ENCODE measurements at regions not wholly inside any gene's neighbourhood (a gene's known extent, or its start where the extent isn't known, plus 50 kb on each side); places are given as distances from the start of the nearest gene placed in this dataset.
A peak's percentile ranks its signal among the peaks of the same experiment; 100 is the strongest.

DNA sequence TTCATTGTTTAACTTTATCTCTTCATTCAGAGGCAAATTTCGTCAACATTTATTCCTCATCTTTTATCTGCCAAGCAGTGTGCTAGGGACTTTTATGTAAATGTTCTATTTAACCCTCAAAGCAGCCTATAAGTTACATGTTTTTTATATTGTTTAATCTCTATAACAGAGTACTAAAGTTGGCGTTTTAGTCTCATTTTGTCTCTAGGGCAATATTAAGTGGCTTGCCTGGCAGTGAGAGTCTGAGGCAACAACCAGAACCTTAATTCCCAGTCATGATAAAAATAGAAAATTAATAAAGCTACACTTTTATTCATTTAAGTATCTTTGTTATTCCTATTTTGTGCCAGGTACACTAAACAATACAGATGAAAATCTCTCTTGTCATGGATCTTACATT, 994.3 kb upstream of the ADGRL2 start:
- H3K4me1 ChIP-seq (ENCODE audit: control insufficient read depth, insufficient read depth, low read length): no peaks in the 10 kb centered on the region
- H3K9ac ChIP-seq (ENCODE audit: extremely low read depth, low read length, poor library complexity, severe bottlenecking): no peak overlapping the region
- Mint-ChIP-seq H3K36me3 (ENCODE audit: low read depth) (no peaks in the 10 kb centered on the region), H3K4me1 (no peaks in the 10 kb centered on the region), H3K9me3 (no peaks in the 10 kb centered on the region), H3K27ac (no peak overlapping the region), H3K4me3 (no peak overlapping the region), H3K27me3 (ENCODE audit: insufficient read depth) (no peaks in the 10 kb centered on the region)
- H3K4me3 ChIP-seq (ENCODE audit: low read length): no peak overlapping the region
- no peak for DNase-seq
- no peaks in the 10 kb centered on the region for H3K27me3 ChIP-seq (ENCODE audit: control insufficient read depth, insufficient read depth, low read length, poor library complexity, severe bottlenecking)
- TF ChIP-seq CTCF (conservative IDR thresholded peaks at IDR 0.05): no peak
- 89% methylated on average over 2 of the region's 2 CpGs; no CpG with 5 or more reads in 1 of the 2 experiments for WGBS, 2 experiments (ENCODE audit: insufficient coverage in 1 of 2, insufficient read length in 1 of 2)
- H3K9me3 ChIP-seq (ENCODE audit: control insufficient read depth, low read length): no peaks in the 10 kb centered on the region
- no peaks in the 10 kb centered on the region for H3K36me3 ChIP-seq (ENCODE audit: control insufficient read depth, insufficient read depth, low read length)
- H3K27ac ChIP-seq (ENCODE audit: low read depth, low read length): no peak overlapping the region

DNA sequence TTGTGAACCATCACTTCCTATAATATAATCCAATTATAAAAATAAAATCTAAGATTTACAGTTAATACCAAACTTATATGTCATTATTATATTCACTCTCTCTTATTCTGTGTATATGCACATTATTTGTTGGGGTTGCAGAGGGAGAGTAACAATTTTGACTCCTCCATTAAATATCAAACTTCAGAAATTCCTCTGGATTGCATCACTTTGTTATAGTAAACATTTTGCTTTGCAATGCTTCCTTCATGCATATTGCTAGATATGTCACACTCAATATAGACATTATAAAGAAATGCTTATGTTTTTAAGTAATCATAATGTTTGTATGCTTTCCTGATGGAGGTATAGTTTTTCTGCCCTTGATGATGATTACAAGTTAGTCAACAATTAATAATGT, 999.0 kb upstream of the ADGRL2 start:
- Histone ChIP-seq H3K36me3 (ENCODE audit: control insufficient read depth, insufficient read depth, low read length) (no peaks in the 10 kb centered on the region), H3K27ac (ENCODE audit: low read depth, low read length) (no peak overlapping the region), H3K4me1 (ENCODE audit: control insufficient read depth, insufficient read depth, low read length) (no peaks in the 10 kb centered on the region), H3K4me3 (ENCODE audit: low read length) (no peak overlapping the region), H3K27me3 (ENCODE audit: control insufficient read depth, insufficient read depth, low read length, poor library complexity, severe bottlenecking) (no peaks in the 10 kb centered on the region), H3K9ac (ENCODE audit: extremely low read depth, low read length, poor library complexity, severe bottlenecking) (no peak overlapping the region), H3K9me3 (ENCODE audit: control insufficient read depth, low read length) (peaks cover 3% of the 10 kb centered on the region)
- Mint-ChIP-seq H3K4me1 (no peaks in the 10 kb centered on the region), H3K36me3 (ENCODE audit: low read depth) (no peaks in the 10 kb centered on the region), H3K9me3 (no peaks in the 10 kb centered on the region), H3K27me3 (ENCODE audit: insufficient read depth) (no peaks in the 10 kb centered on the region), H3K4me3 (no peak overlapping the region), H3K27ac (no peak overlapping the region)
- TF ChIP-seq CTCF (conservative IDR thresholded peaks at IDR 0.05): no peak
- no peak for DNase-seq

DNA sequence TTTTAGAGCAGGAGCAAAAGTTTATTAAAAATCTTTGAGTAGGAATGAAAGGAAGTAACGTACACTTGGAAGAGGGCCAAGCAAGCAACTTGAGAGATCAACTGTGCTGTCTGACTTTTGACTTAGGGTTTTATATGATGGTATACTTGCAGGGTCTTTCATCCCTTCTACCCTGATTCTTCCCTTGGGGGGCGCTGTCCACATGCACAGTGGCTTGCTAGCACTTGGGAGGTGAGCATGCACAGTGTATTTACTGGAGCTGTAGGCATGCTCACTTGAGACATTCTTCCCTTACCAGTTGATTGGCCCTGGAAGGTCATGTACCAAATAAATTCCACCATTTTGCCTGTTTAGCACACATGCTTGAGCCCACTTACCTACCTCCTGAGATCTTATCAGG, 1001.3 kb upstream of the ADGRL2 start:
- H3K9ac ChIP-seq (ENCODE audit: extremely low read depth, low read length, poor library complexity, severe bottlenecking): no peak overlapping the region
- Mint-ChIP-seq H3K4me1 (no peaks in the 10 kb centered on the region), H3K27ac (no peak overlapping the region), H3K4me3 (no peak overlapping the region), H3K9me3 (no peaks in the 10 kb centered on the region), H3K36me3 (ENCODE audit: low read depth) (no peaks in the 10 kb centered on the region), H3K27me3 (ENCODE audit: insufficient read depth) (no peaks in the 10 kb centered on the region)
- no peaks in the 10 kb centered on the region for H3K36me3 ChIP-seq (ENCODE audit: control insufficient read depth, insufficient read depth, low read length)
- no peaks in the 10 kb centered on the region for H3K27me3 ChIP-seq (ENCODE audit: control insufficient read depth, insufficient read depth, low read length, poor library complexity, severe bottlenecking)
- H3K27ac ChIP-seq (ENCODE audit: low read depth, low read length): no peak overlapping the region
- H3K9me3 ChIP-seq (ENCODE audit: control insufficient read depth, low read length): peaks cover 3% of the 10 kb centered on the region
- 87 to 100% methylated on average over 1 to 2 of the region's 2 CpGs for WGBS, 2 experiments (ENCODE audit: insufficient coverage in 1 of 2, insufficient read length in 1 of 2)
- peak; percentile 85 for DNase-seq
- no peak overlapping the region for H3K4me3 ChIP-seq (ENCODE audit: low read length)
- H3K4me1 ChIP-seq (ENCODE audit: control insufficient read depth, insufficient read depth, low read length): no peaks in the 10 kb centered on the region
- TF ChIP-seq CTCF (conservative IDR thresholded peaks at IDR 0.05): peak; percentile 75

Measured in endodermal cell (in vitro differentiated cells).